ENCODE measurements at regions not wholly inside any gene's neighbourhood (a gene's known extent, or its start where the extent isn't known, plus 50 kb on each side); places are given as distances from the start of the nearest gene placed in this dataset.

GRCh38 chr5:4780633-4781032 is 359.5 kb upstream of the ADAMTS16 start:
- no peak for TF ChIP-seq POLR2AphosphoS5 (IDR thresholded peaks at IDR 0.05; ENCODE audit: low read depth, low read length)
- no peak for TF ChIP-seq SIN3A (IDR thresholded peaks at IDR 0.05; ENCODE audit: borderline replicate concordance, insufficient read depth, low read length)
- no peak for TF ChIP-seq FOXP2 (optimal IDR thresholded peaks at IDR 0.05; ENCODE audit: borderline replicate concordance, extremely low read depth, extremely low read length, insufficient read depth)
- no peak for TF ChIP-seq TAF1 (IDR thresholded peaks at IDR 0.05; ENCODE audit: borderline replicate concordance, insufficient read depth, low read length)
- TF ChIP-seq, protein P1, sequence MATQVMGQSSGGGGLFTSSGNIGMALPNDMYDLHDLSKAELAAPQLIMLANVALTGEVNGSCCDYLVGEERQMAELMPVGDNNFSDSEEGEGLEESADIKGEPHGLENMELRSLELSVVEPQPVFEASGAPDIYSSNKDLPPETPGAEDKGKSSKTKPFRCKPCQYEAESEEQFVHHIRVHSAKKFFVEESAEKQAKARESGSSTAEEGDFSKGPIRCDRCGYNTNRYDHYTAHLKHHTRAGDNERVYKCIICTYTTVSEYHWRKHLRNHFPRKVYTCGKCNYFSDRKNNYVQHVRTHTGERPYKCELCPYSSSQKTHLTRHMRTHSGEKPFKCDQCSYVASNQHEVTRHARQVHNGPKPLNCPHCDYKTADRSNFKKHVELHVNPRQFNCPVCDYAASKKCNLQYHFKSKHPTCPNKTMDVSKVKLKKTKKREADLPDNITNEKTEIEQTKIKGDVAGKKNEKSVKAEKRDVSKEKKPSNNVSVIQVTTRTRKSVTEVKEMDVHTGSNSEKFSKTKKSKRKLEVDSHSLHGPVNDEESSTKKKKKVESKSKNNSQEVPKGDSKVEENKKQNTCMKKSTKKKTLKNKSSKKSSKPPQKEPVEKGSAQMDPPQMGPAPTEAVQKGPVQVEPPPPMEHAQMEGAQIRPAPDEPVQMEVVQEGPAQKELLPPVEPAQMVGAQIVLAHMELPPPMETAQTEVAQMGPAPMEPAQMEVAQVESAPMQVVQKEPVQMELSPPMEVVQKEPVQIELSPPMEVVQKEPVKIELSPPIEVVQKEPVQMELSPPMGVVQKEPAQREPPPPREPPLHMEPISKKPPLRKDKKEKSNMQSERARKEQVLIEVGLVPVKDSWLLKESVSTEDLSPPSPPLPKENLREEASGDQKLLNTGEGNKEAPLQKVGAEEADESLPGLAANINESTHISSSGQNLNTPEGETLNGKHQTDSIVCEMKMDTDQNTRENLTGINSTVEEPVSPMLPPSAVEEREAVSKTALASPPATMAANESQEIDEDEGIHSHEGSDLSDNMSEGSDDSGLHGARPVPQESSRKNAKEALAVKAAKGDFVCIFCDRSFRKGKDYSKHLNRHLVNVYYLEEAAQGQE (IDR thresholded peaks at IDR 0.05; ENCODE audit: insufficient read depth in 1 of 2, low read depth in 2 of 2, low read length in 2 of 2) = no peak

DNA sequence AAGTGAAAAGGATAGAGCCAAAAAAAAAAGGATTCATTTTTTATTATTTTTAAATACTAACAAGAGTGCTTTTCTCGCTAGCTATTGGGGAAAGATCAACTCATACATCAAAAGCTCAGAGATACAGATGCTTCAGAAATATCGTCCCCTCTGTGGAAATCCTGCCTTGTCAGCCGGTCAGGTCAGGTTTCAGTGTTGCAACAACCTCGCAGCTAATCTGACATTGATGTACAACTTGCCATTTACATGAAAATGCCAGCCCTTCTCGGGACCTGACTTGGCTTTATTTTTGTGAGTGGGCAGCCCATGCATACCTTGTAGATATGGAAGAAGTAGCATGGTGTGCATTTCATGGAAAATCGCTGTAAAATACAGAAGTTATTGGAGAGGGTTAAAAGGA is 358.8 kb upstream of the ADAMTS16 start:
- no peak for TF ChIP-seq SIN3A (IDR thresholded peaks at IDR 0.05; ENCODE audit: borderline replicate concordance, insufficient read depth, low read length)
- no peak for TF ChIP-seq FOXP2 (optimal IDR thresholded peaks at IDR 0.05; ENCODE audit: borderline replicate concordance, extremely low read depth, extremely low read length, insufficient read depth)
- TF ChIP-seq TAF1 (IDR thresholded peaks at IDR 0.05; ENCODE audit: borderline replicate concordance, insufficient read depth, low read length) = no peak
- TF ChIP-seq, protein P1 (IDR thresholded peaks at IDR 0.05; ENCODE audit: insufficient read depth in 1 of 2, low read depth in 2 of 2, low read length in 2 of 2) = no peak
- TF ChIP-seq POLR2AphosphoS5 (IDR thresholded peaks at IDR 0.05; ENCODE audit: low read depth, low read length) = no peak

- TF ChIP-seq POLR2AphosphoS5 (IDR thresholded peaks at IDR 0.05; ENCODE audit: low read depth, low read length) (no peak), SIN3A (IDR thresholded peaks at IDR 0.05; ENCODE audit: borderline replicate concordance, insufficient read depth, low read length) (no peak), TAF1 (IDR thresholded peaks at IDR 0.05; ENCODE audit: borderline replicate concordance, insufficient read depth, low read length) (no peak), FOXP2 (optimal IDR thresholded peaks at IDR 0.05; ENCODE audit: borderline replicate concordance, extremely low read depth, extremely low read length, insufficient read depth) (no peak)
- TF ChIP-seq, protein P1 (IDR thresholded peaks at IDR 0.05; ENCODE audit: insufficient read depth in 1 of 2, low read depth in 2 of 2, low read length in 2 of 2) = no peak
Measured at GRCh38 chr5:4785971-4786370, 354.2 kb upstream of the ADAMTS16 start.

DNA sequence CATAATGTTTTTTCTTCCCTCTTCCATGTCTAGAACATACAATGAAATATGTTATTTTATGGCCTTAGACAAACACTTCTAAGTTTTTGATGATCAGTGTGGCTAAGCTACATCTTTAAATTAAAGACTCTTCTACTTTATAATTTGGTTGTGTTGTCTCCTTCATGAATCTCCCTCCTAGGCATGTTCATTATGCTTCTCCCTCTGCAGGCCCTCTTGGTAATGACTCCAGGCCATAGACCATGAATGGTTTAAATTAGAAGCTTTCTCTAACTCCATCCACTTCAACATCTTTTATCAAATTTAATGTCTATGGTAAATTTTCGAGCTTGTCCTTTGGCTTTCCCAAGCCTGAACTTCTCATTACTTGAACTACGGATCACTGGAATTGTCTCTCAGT is 342.7 kb upstream of the ADAMTS16 start:
- no peak for TF ChIP-seq SIN3A (IDR thresholded peaks at IDR 0.05; ENCODE audit: borderline replicate concordance, insufficient read depth, low read length)
- TF ChIP-seq, protein P1 (IDR thresholded peaks at IDR 0.05; ENCODE audit: insufficient read depth in 1 of 2, low read depth in 2 of 2, low read length in 2 of 2) = no peak
- TF ChIP-seq TAF1 (IDR thresholded peaks at IDR 0.05; ENCODE audit: borderline replicate concordance, insufficient read depth, low read length) = no peak
- TF ChIP-seq POLR2AphosphoS5 (IDR thresholded peaks at IDR 0.05; ENCODE audit: low read depth, low read length) = no peak
- TF ChIP-seq FOXP2 (optimal IDR thresholded peaks at IDR 0.05; ENCODE audit: borderline replicate concordance, extremely low read depth, extremely low read length, insufficient read depth) = no peak

- TF ChIP-seq SIN3A (IDR thresholded peaks at IDR 0.05; ENCODE audit: borderline replicate concordance, insufficient read depth, low read length) (no peak), FOXP2 (optimal IDR thresholded peaks at IDR 0.05; ENCODE audit: borderline replicate concordance, extremely low read depth, extremely low read length, insufficient read depth) (no peak), POLR2AphosphoS5 (IDR thresholded peaks at IDR 0.05; ENCODE audit: low read depth, low read length) (no peak), TAF1 (IDR thresholded peaks at IDR 0.05; ENCODE audit: borderline replicate concordance, insufficient read depth, low read length) (no peak)
- TF ChIP-seq, protein P1 (IDR thresholded peaks at IDR 0.05; ENCODE audit: insufficient read depth in 1 of 2, low read depth in 2 of 2, low read length in 2 of 2) = no peak
Measured at GRCh38 chr5:4802044-4802443, 338.1 kb upstream of the ADAMTS16 start.

Measured in PFSK-1 (cell line).